Bronchial epithelial cell (primary cell): ENCODE measurements at regions not wholly inside any gene's neighbourhood (a gene's known extent, or its start where the extent isn't known, plus 50 kb on each side); places are given as distances from the start of the nearest gene placed in this dataset.
A peak's percentile ranks its signal among the peaks of the same experiment; 100 is the strongest.

ENCODE experiments used
- DNase-seq: peaks from one replicate; pipeline ENCODE4 v3.0.0-alpha.2; 2010; ENCODE audit warnings: low read depth
- FAIRE-seq: peaks from 2 replicates; lab custom pipeline; 2011; peaks lifted over from hg19 to GRCh38; lab: Jason Lieb, UNC
- H3K27me3 ChIP-seq: 2 replicates; pipeline ENCODE4 v1.5.1; 2011; ENCODE audit warnings: low read length; ENCODE audit not compliant: control insufficient read depth, insufficient read depth
- H3K36me3 ChIP-seq: 2 replicates; pipeline ENCODE4 v1.5.1; 2011; ENCODE audit warnings: low read length; ENCODE audit not compliant: control insufficient read depth, insufficient read depth
- H3K4me3 ChIP-seq: 2 replicates; pipeline ENCODE4 v1.5.1; 2011; ENCODE audit warnings: mild to moderate bottlenecking, low read depth, low read length, control low read depth
- CTCF ChIP-seq: IDR thresholded peaks from 2 replicates; pipeline ENCODE4 v1.5.1; 2011; ENCODE audit warnings: mild to moderate bottlenecking, moderate library complexity, low read length, control low read depth, inconsistent platforms; ENCODE audit not compliant: insufficient read depth, severe bottlenecking

GRCh38 chr2:43073401-43073825 is 153.0 kb downstream of the ZFP36L2 start:
- Histone ChIP-seq H3K27me3 (no peaks in the 10 kb centered on the region), H3K36me3 (no peaks in the 10 kb centered on the region), H3K4me3 (no peak overlapping the region)
- FAIRE-seq (no peak), DNase-seq (peak; percentile 95)
- no peak for TF ChIP-seq CTCF

- FAIRE-seq (no peak), DNase-seq (peak; percentile 38)
- Histone ChIP-seq H3K27me3 (no peaks in the 10 kb centered on the region), H3K4me3 (no peak overlapping the region), H3K36me3 (no peaks in the 10 kb centered on the region)
- no peak for TF ChIP-seq CTCF
These were observed 154.5 kb downstream of the ZFP36L2 start for GRCh38 chr2:43071599-43072550.

GRCh38 chr2:43070676-43071502 is 155.5 kb downstream of the ZFP36L2 start:
- Histone ChIP-seq H3K4me3 (no peak overlapping the region), H3K36me3 (no peaks in the 10 kb centered on the region), H3K27me3 (no peaks in the 10 kb centered on the region)
- FAIRE-seq (no peak), DNase-seq (no peak)
- TF ChIP-seq CTCF = no peak

GRCh38 chr2:43070030-43070429 is 156.4 kb downstream of the ZFP36L2 start:
- DNase-seq = no peak
- FAIRE-seq = no peak
- Histone ChIP-seq H3K27me3 (no peaks in the 10 kb centered on the region), H3K4me3 (no peak overlapping the region), H3K36me3 (no peaks in the 10 kb centered on the region)
- no peak for TF ChIP-seq CTCF

GRCh38 chr2:43068631-43069517 is 157.5 kb downstream of the ZFP36L2 start:
- H3K27me3 ChIP-seq = no peaks in the 10 kb centered on the region
- peak; percentile 81 for DNase-seq
- no peak for FAIRE-seq
- no peak overlapping the region for H3K4me3 ChIP-seq
- H3K36me3 ChIP-seq = no peaks in the 10 kb centered on the region
- TF ChIP-seq CTCF = no peak
